ENCODE measurements at regions not wholly inside any gene's neighbourhood (a gene's known extent, or its start where the extent isn't known, plus 50 kb on each side); places are given as distances from the start of the nearest gene placed in this dataset.

- no peak for DNase-seq (ENCODE audit: low spot score)
Observed at GRCh38 chr7:52980129-52980528, 55.3 kb upstream of the POM121L12 start.

DNA sequence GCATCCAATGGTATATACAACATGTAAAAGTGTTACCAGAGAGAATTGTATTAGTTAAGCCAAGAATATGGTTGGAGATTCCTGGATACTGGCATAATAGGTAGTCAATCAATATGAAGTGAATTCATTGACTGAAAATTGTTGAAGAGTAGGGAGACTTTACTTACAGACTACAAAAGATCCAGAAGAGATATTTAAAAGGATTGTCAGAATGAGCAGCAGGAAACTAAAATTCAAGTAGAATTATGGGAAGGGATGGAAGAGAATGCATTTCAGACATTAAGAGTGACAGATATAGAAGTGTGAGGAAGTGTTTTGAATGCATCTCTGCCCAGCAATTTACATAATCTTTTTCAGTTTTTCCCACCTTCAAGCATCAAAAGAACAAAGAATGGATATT, 62.3 kb upstream of the POM121L12 start:
- DNase-seq (ENCODE audit: low spot score): no peak

DNA sequence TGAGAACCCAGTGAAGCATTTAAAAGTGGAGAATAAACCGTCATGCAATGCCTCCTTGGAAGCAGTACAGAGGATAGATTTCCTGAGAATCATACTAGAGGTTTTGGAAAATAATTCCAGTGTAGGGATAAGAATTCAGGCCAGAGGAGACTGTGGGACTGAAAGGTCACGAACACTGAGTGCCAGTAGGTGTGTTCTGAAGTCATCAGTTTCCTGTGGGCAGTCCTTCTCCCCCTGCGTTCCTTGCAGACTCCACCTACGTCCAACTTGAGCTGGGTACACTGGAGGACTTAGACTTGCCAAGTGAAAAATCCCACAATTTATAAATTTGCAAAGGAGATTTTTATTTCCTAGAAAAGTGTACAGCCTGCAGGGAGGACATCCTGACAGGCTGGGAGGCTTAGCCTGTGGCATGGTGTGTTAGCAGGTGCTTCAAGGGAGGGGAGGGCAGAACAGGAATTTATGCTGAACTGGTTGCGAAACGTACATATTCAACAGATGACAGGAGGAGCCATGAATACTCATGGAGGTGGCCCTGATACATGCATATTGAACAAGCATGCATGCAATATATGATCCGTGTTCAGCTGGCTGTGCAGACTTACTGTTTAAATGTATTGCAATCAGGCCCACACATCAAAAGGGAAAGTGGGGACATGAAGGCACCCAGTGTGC, 72.9 kb upstream of the POM121L12 start:
- DNase-seq (ENCODE audit: low spot score): no peak

GRCh38 chr7:52961084-52961483, 74.3 kb upstream of the POM121L12 start:
- no peak for DNase-seq (ENCODE audit: low spot score)

GRCh38 chr7:52959878-52960660, 75.4 kb upstream of the POM121L12 start:
- DNase-seq (ENCODE audit: low spot score): no peak

DNA sequence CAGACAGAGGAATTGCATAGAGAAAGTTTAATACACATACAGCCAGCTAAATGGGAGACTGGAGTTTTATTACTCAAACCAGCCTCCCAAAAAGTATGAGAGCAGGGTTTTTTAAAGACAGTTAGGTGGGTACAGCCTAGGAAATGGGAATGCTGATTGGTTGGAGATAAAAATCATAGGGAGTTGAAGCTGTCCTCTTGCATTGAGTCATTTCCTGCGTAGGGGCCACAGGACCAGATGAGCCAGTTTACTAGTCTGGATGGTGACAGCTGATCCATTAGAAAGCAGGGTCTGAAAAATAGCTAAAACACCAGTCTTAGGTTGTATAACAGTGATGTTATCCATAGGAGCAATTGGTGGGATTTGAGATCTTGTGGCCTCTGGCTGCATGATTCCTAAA, 76.1 kb upstream of the POM121L12 start:
- peak; percentile 51 for DNase-seq (ENCODE audit: low spot score)

DNA sequence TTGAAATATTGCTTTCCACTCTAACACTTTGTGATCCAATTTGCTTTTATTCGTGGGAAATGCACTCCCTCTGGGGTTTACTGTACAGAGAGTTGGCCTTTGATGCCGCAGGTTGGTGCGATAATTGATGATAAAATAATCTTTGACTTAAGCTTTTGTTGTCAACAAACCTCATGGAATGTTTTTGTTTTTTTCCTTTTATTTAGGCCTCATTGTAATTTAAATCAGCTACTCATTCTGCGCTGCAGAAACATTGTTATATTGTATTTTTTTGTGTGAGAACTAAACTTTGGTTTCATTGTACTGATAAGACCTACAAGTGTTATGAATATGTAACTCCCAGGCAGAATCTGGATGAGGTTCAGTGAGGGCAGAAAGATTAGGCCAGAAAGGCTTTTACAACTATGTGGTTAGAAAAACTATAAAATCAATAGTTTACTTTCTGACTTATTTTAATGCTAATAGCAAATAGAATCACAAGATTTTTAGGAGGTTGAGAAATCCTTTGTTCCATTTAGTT, 76.8 kb upstream of the POM121L12 start:
- no peak for DNase-seq (ENCODE audit: low spot score)

GRCh38 chr7:52956379-52956915, 79.0 kb upstream of the POM121L12 start:
- DNase-seq (ENCODE audit: low spot score): no peak

DNA sequence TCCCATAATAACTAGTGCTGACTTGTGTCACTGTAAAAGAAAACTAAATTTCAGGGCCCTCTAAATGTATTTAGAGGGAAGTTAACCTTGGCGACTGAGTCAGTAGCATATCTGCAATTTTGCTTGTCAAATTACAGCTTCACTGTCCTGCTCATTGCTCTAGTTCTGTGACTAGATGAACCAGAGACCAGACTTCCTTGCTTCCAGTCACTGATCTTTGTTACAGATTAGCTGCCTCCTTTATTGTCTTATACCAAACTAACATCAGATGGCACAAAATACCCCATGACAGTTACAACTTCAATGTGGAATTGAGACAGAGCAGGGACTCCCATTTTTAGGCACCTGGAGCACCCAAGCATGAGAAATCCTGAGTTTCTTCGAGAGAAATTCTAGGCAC, 79.9 kb upstream of the POM121L12 start:
- no peak for DNase-seq (ENCODE audit: low spot score)

DNA sequence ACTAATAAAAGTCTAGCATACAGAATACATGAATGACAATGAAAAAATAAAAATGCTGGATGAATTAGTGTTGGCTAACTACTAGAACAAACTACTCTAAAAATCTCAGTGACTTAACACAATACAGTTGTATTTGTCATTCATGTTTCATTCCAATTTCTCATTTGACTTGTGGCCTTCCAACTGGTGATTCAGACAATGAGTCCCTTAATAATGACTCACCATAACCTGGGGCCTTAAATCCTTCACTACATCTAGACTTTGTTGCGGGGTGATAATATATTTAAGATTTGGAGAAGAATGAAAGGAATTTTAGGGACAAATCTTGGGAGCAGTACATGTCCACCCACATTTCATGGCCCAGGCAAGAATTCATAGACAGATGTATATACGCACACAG, 90.5 kb upstream of the POM121L12 start:
- DNase-seq (ENCODE audit: low spot score): peak; percentile 50

DNA sequence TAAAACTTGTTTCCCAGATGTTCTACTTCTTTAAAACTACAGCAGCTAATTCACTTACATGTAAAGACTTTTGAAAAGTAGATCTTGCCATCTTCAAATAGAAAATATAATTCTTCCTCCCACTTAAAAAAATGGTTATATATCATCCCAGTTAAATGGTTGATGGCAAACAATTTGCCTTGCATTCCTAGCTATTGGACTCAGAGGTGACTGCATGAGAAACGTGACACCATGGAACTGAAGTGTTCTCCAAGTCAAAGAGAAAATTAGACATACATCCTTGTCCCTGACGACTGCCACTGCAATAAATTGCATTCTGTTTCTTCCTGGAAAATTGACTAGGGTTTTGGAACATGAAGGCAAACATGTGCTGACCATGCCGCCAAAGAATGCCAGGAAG, 95.0 kb upstream of the POM121L12 start:
- no peak for DNase-seq (ENCODE audit: low spot score)

- DNase-seq (ENCODE audit: low spot score): no peak
Observed at GRCh38 chr7:52938455-52939133, 96.8 kb upstream of the POM121L12 start.

DNA sequence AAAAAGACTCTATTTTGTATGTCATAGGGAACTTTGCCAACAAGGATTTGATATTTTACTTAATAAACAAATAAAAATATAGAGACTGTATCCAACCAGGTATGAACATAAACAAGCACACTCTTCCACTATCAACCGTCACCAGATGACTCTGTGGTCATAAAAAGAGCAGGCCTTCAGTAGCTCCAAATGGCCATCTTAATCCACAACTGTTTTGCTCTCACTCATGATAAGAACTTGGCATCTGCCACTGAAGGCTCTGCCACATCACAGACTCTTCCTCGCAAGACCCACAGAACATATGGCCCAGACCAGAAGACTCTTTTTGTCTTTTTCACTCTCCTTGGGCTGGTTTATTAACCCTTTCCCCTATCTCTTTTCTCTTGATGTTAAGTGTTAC, 98.7 kb upstream of the POM121L12 start:
- no peak for DNase-seq (ENCODE audit: low spot score)

DNA sequence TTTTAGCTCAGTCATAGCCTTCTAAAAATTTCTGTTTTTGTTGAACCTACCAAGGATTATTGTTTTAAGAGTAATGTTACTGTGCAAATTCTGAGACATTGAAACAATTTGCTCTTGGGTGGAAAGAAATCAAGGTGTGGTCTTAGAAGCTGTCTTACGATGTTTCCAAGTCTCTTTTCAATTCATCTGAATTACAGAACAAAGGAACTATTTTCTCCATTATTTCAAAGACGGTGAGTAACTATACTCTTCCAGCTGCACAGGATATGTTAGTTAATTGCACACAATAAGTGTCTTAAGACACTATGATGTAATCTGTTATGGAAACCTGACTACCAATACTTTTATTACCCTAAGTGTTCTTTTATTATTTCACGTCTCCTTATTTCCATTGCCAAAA, 106.8 kb upstream of the POM121L12 start:
- DNase-seq (ENCODE audit: low spot score): no peak

DNA sequence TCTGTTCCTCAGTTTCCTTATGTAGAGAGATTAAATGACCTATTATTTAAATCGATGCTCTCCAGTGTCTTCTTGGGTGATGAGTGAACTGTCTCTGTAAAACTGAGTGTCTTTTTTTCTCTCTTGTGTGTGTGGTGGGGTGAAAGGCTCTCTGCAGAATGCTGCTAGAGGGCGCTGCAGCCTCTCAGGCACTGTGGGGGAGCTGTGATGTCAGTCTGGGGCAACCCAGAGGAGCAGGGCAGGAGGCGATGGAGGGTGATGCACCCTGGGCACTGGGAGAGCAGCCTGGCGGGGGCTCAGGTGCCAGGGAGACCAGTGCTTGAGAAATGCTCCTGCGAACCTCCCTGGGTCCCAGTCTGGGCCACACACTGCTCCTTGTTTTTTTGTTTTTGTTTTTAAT, 110.1 kb upstream of the POM121L12 start:
- DNase-seq (ENCODE audit: low spot score): no peak

DNA sequence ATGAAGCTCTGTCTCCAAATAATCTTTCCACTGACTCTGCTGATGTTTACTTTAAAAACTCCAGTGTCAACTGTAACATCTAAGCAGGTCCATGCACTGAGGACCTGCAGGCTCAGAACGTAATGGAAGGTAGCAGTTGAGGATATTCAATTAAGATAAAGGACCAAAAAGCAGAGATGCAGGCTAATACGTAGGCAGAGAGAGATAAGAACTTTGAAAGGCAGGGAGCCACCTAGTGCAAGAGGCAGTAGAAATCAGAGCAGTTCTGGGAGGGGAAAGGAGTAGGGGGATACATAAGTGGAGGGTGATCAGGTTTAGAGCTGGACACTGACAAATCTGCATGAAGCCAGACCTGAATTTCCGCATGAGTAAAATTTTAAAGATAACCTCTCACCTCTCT, 114.5 kb upstream of the POM121L12 start:
- DNase-seq (ENCODE audit: low spot score): no peak

- DNase-seq (ENCODE audit: low spot score): no peak
Observed at GRCh38 chr7:52917982-52918578, 117.4 kb upstream of the POM121L12 start.

DNA sequence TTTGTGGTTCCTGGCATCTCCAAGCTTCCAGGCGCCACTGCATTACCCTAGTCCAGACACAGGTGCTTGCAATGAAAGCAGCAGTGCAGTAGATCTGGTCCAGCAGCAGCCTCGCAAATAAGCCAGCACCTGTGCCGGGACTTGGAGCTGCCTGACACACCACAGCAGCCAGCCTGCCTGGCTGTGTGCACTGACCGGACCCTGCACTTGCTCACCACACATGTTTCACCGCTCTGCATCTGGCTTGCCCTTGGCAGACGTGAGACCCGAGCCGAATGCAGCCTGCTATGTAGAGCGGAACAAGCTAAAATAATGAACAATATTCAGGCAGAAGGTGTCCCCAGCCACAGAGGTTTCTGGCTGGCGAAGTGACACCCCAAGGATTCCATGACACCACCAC, 123.6 kb upstream of the POM121L12 start:
- no peak for DNase-seq (ENCODE audit: low spot score)

GRCh38 chr7:52911326-52911725, 124.1 kb upstream of the POM121L12 start:
- no peak for DNase-seq (ENCODE audit: low spot score)

DNA sequence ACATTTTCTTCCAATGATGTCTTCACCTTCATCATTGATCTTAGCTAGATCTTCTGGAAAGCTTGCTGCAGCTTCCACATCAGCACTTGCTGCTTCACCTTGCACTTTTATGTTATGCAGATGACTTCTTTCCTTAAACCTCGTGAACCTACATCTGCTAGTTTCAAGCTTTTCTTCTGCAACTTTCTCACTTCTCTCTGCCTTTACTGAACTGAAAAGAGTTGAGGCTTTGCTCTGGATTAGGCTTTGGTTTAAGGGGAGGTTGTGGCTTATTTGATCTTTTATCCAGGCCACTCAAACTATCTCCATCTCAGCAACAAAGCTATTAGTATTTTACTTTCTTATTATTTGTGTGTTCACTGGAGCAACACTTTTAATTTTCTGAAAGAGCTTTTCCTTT, 125.5 kb upstream of the POM121L12 start:
- no peak for DNase-seq (ENCODE audit: low spot score)

- no peak for DNase-seq (ENCODE audit: low spot score)
Observed at GRCh38 chr7:52909131-52909530, 126.3 kb upstream of the POM121L12 start.

- DNase-seq (ENCODE audit: low spot score): no peak
Observed at GRCh38 chr7:52897713-52898112, 137.7 kb upstream of the POM121L12 start.
